Endothelial cell of umbilical vein (primary cell): ENCODE measurements at regions not wholly inside any gene's neighbourhood (a gene's known extent, or its start where the extent isn't known, plus 50 kb on each side); places are given as distances from the start of the nearest gene placed in this dataset.
"Not testable (repeated sequence)": the region's sequence is repeated elsewhere in the genome, so short reads cannot be mapped to it uniquely, and the experiment has no call there.

Experiments
- BruUV-seq: library from RNA; stranded (reverse); fragments of 400-500 nt; replicated peaks from 2 replicates; lab custom pipeline; 2021; lab: Mats Ljungman, UMichigan
- CTCF ChIA-PET: fragments of 300-600, 350-600 bp; sonication (Branson Sonifier 250); formaldehyde crosslinking; loops from one replicate; lab custom pipeline; 2021; ENCODE audit warnings: antibody characterized with exemption, inconsistent platforms; lab: Charles Lee
- POLR2A ChIA-PET: fragments of 300-600, 350-600 bp; sonication (Branson Sonifier 250); formaldehyde crosslinking; loops from one replicate; lab custom pipeline; 2021; ENCODE audit warnings: antibody characterized with exemption, inconsistent platforms; lab: Charles Lee
- DNase-seq: peaks from one replicate; pipeline ENCODE4 v3.0.0-alpha.2; 2011; ENCODE audit warnings: low read depth, low spot score
- FAIRE-seq: peaks from 2 replicates; lab custom pipeline; 2011; peaks lifted over from hg19 to GRCh38; lab: Jason Lieb, UNC
- H2AFZ ChIP-seq: 2 replicates; pipeline ENCODE4 v1.6.0; 2012; ENCODE audit warnings: low read depth, low read length, control low read depth, inconsistent platforms
- H3K27ac ChIP-seq: 2 replicates; pipeline ENCODE4 v1.5.1; 2011; ENCODE audit warnings: low read depth, mild to moderate bottlenecking, control low read depth, low read length, moderate library complexity; ENCODE audit not compliant: insufficient read depth
- H3K27me3 ChIP-seq, 2 experiments: 2 replicates each; pipeline versions ENCODE4 v1.6.0 to v1.6.1; 2011; ENCODE audit warnings: low read length in 2 of 2, mixed read lengths in 1 of 2; ENCODE audit not compliant: control insufficient read depth in 2 of 2, insufficient read depth in 2 of 2
- H3K36me3 ChIP-seq, 2 experiments: 2 replicates in 1 of 2; 3 replicates in 1 of 2; pipeline ENCODE4 v1.5.1; 2011; ENCODE audit warnings: low read length in 2 of 2, mild to moderate bottlenecking in 1 of 2, moderate library complexity in 1 of 2; ENCODE audit not compliant: control insufficient read depth in 2 of 2, insufficient read depth in 2 of 2; ENCODE audit errors: extremely low read depth in 1 of 2
- H3K4me1 ChIP-seq: 3 replicates; pipeline ENCODE4 v1.5.1; 2011; ENCODE audit warnings: mild to moderate bottlenecking, low read length; ENCODE audit not compliant: control insufficient read depth, insufficient read depth; ENCODE audit errors: extremely low read depth
- H3K4me2 ChIP-seq: 2 replicates; pipeline ENCODE4 v1.6.1; 2011; ENCODE audit warnings: low read length, control low read depth, mixed read lengths; ENCODE audit not compliant: insufficient read depth
- H3K4me3 ChIP-seq, 3 experiments: fragments of 200-600 bp in 1 of 3; sonication (generic), shearing (Covaris generic) in 1 of 3; replicated peaks in 1 of 3; 2 replicates each; pipeline ENCODE4 v1.5.1; 2011 to 2016; ENCODE audit warnings: control low read depth in 3 of 3, low read length in 3 of 3, mild to moderate bottlenecking in 2 of 3, inconsistent platforms in 1 of 3, low read depth in 1 of 3, moderate library complexity in 1 of 3; ENCODE audit not compliant: insufficient read depth in 1 of 3
- H3K79me2 ChIP-seq: 2 replicates; pipeline ENCODE4 v1.6.0; 2012; ENCODE audit warnings: low read length, inconsistent platforms; ENCODE audit not compliant: control insufficient read depth, insufficient read depth
- H3K9ac ChIP-seq: replicated peaks from 2 replicates; pipeline ENCODE3; 2011; ENCODE audit warnings: low read length, control low read depth; ENCODE audit not compliant: insufficient read depth; ENCODE audit errors: extremely low read depth
- H3K9me1 ChIP-seq: replicated peaks from 3 replicates; pipeline ENCODE4 v1.6.0; 2011; ENCODE audit warnings: mild to moderate bottlenecking, low read length; ENCODE audit not compliant: control insufficient read depth, insufficient read depth; ENCODE audit errors: extremely low read depth
- H3K9me3 ChIP-seq: replicated peaks from 2 replicates; pipeline ENCODE4 v1.5.1; 2012; ENCODE audit warnings: low read length, inconsistent platforms; ENCODE audit not compliant: control insufficient read depth, insufficient read depth
- H4K20me1 ChIP-seq: replicated peaks from 2 replicates; pipeline ENCODE3; 2011; ENCODE audit warnings: mild to moderate bottlenecking, low read length; ENCODE audit not compliant: control insufficient read depth, insufficient read depth; ENCODE audit errors: extremely low read depth
- EZH2 ChIP-seq: IDR thresholded peaks from 2 replicates; pipeline ENCODE4 v1.6.1; 2012; ENCODE audit warnings: borderline replicate concordance, low read depth, mild to moderate bottlenecking, moderate library complexity, low read length, inconsistent platforms; ENCODE audit not compliant: severe bottlenecking
- FOS ChIP-seq: IDR thresholded peaks from 2 replicates; pipeline ENCODE4 v1.6.1; 2011; ENCODE audit warnings: mild to moderate bottlenecking, low read length, moderate library complexity, borderline replicate concordance; ENCODE audit not compliant: insufficient read depth
- GATA2 ChIP-seq: IDR thresholded peaks from 2 replicates; pipeline ENCODE4 v1.7.0; 2011; ENCODE audit warnings: low read depth, mild to moderate bottlenecking, moderate library complexity, mixed read lengths, low read length; ENCODE audit not compliant: insufficient read length, insufficient read depth
- JUN ChIP-seq: IDR thresholded peaks from 2 replicates; pipeline ENCODE4 v1.6.1; 2011; ENCODE audit warnings: borderline replicate concordance, low read depth; ENCODE audit not compliant: insufficient read length, insufficient read depth
- MAX ChIP-seq: IDR thresholded peaks from 2 replicates; pipeline ENCODE4 v1.6.1; 2011; ENCODE audit not compliant: insufficient read depth, insufficient read length
- MYC ChIP-seq: IDR thresholded peaks from one replicate; pipeline ENCODE4 v1.6.1; 2011; ENCODE audit warnings: mild to moderate bottlenecking, low read depth, low read length
- POLR2A ChIP-seq: IDR thresholded peaks from 2 replicates; pipeline ENCODE4 v1.6.1; 2012; ENCODE audit warnings: low read depth, mild to moderate bottlenecking, control low read depth, low read length
- POLR2AphosphoS5 ChIP-seq: IDR thresholded peaks from 2 replicates; pipeline ENCODE4 v1.6.1; 2012; ENCODE audit warnings: low read depth, mild to moderate bottlenecking, control low read depth, low read length, moderate library complexity; ENCODE audit not compliant: insufficient read depth
- dilution Hi-C: fragments of 300-500 bp; cut with MboI; formaldehyde crosslinking; loops from one replicate; pipeline ENCODE4 v1.15.0; 2019; ENCODE audit warnings: low sequenced_read_pairs; ENCODE audit not compliant: extremely low pct_ligation_motif_present
- intact Hi-C: fragments of 100-400 bp; cut with micrococcal nuclease; formaldehyde crosslinking; loops from one replicate; pipeline ENCODE4 v1.10.0; 2022
- TF ChIP-seq, protein P1 (sequence below), 2 donors: IDR thresholded peaks; 1 replicate in 1 of 2; 2 replicates in 1 of 2; pipeline ENCODE4 v1.5.1; 2011; ENCODE audit warnings: low read length in 2 of 2, mild to moderate bottlenecking in 2 of 2, moderate library complexity in 2 of 2, control low read depth in 1 of 2, inconsistent platforms in 1 of 2, low read depth in 1 of 2; ENCODE audit not compliant: insufficient read depth in 1 of 2; ENCODE audit errors: extremely low read depth in 1 of 2

- Histone ChIP-seq H3K9me1 (no peaks in the 10 kb centered on the region), H4K20me1 (no peaks in the 10 kb centered on the region), H3K4me2 (no peak overlapping the region), H2AFZ (no peak overlapping the region), H3K4me1 (no peaks in the 10 kb centered on the region), H3K27me3 (no peaks in the 10 kb centered on the region), H3K36me3 (no peaks in the 10 kb centered on the region), H3K9me3 (peaks cover 20% of the 10 kb centered on the region), H3K27ac (no peak overlapping the region), H3K79me2 (no peaks in the 10 kb centered on the region), H3K4me3 (no peak overlapping the region), H3K9ac (no peak overlapping the region)
- dilution Hi-C loops (no loop called here), intact Hi-C loops (no loop called here)
- BruUV-seq, result no TSS peak
- DNase-seq, result no peak
- ChIA-PET CTCF (no interaction called here), POLR2A (no interaction called here)
- FAIRE-seq, result no peak
- no peak for TF ChIP-seq JUN
- TF ChIP-seq EZH2, result no peak
- TF ChIP-seq GATA2, result no peak
- TF ChIP-seq POLR2A, result no peak
- TF ChIP-seq, protein P1, sequence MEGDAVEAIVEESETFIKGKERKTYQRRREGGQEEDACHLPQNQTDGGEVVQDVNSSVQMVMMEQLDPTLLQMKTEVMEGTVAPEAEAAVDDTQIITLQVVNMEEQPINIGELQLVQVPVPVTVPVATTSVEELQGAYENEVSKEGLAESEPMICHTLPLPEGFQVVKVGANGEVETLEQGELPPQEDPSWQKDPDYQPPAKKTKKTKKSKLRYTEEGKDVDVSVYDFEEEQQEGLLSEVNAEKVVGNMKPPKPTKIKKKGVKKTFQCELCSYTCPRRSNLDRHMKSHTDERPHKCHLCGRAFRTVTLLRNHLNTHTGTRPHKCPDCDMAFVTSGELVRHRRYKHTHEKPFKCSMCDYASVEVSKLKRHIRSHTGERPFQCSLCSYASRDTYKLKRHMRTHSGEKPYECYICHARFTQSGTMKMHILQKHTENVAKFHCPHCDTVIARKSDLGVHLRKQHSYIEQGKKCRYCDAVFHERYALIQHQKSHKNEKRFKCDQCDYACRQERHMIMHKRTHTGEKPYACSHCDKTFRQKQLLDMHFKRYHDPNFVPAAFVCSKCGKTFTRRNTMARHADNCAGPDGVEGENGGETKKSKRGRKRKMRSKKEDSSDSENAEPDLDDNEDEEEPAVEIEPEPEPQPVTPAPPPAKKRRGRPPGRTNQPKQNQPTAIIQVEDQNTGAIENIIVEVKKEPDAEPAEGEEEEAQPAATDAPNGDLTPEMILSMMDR (IDR thresholded peaks at IDR 0.05; ENCODE audit: extremely low read depth in 1 of 2, insufficient read depth in 1 of 2, low read depth in 1 of 2, low read length in 2 of 2), result no peak
- no peak for TF ChIP-seq FOS
- no peak for TF ChIP-seq POLR2AphosphoS5
- TF ChIP-seq MAX, result no peak
- no peak for TF ChIP-seq MYC
Measured at GRCh38 chr15:20376872-20377271, 164.7 kb downstream of the GOLGA6L6 start.

- dilution Hi-C loops, FAIRE-seq, H3K9me1 ChIP-seq, H4K20me1 ChIP-seq, BruUV-seq, DNase-seq, CTCF ChIA-PET, H3K27ac ChIP-seq, H2AFZ ChIP-seq, H3K27me3 ChIP-seq, POLR2A ChIA-PET, H3K4me1 ChIP-seq, H3K9ac ChIP-seq, H3K4me2 ChIP-seq, H3K36me3 ChIP-seq, H3K4me3 ChIP-seq, intact Hi-C loops, H3K79me2 ChIP-seq: not testable (repeated sequence)
- peaks cover 13% of the 10 kb centered on the region for H3K9me3 ChIP-seq
Measured at GRCh38 chr15:20372416-20372815, 169.2 kb downstream of the GOLGA6L6 start.
